WI38 (cell line): ENCODE measurements at regions not wholly inside any gene's neighbourhood (a gene's known extent, or its start where the extent isn't known, plus 50 kb on each side); places are given as distances from the start of the nearest gene placed in this dataset.

ENCODE experiments used
- H3K4me3 ChIP-seq: 2 replicates; pipeline ENCODE4 v1.5.1; 2011; ENCODE audit warnings: low read depth, mild to moderate bottlenecking, control low read depth, low read length
- TF ChIP-seq, protein P1 (sequence below): IDR thresholded peaks from 2 replicates; pipeline ENCODE4 v1.5.1; 2012; ENCODE audit warnings: low read depth, mild to moderate bottlenecking, control low read depth, low read length

DNA sequence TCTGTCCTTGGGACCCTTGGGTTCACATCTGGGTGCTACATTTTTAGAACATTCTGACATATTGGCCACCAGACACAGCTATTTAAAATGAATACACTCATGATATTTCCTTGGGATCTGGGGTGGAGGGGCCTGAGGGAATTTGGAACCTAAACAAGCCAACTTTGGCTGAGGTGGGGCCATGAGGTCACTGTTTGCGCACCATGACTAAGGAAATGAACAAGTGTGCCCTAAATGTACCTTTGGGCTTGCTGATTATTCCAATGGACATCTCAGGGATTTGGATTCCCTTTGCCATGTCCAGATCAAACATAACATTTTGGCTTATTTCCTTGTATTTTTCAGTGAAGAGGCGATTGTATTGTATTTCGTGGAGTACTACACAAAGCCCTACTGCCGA lies 80.5 kb upstream of the SEC11C start:
- H3K4me3 ChIP-seq: no peak overlapping the region
- TF ChIP-seq, protein P1, sequence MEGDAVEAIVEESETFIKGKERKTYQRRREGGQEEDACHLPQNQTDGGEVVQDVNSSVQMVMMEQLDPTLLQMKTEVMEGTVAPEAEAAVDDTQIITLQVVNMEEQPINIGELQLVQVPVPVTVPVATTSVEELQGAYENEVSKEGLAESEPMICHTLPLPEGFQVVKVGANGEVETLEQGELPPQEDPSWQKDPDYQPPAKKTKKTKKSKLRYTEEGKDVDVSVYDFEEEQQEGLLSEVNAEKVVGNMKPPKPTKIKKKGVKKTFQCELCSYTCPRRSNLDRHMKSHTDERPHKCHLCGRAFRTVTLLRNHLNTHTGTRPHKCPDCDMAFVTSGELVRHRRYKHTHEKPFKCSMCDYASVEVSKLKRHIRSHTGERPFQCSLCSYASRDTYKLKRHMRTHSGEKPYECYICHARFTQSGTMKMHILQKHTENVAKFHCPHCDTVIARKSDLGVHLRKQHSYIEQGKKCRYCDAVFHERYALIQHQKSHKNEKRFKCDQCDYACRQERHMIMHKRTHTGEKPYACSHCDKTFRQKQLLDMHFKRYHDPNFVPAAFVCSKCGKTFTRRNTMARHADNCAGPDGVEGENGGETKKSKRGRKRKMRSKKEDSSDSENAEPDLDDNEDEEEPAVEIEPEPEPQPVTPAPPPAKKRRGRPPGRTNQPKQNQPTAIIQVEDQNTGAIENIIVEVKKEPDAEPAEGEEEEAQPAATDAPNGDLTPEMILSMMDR: no peak

DNA sequence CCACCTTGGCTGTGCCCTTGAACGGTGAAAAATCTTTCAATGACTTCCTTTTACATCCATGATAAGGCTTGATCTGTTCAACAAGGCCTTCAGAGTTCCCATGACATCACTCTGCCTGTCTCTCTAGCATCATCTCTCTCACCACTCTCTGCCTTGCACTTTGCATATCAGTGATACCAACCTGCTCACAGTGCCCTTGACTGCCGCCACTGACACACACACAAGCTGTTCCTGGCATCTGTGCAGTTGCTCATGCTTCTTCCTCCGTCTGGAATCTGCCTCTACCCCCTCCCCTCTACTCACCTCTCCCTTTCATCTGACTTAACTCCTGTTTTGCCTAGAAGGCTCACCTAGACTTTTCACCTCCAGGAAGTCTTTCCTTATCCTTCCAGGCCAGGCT lies 79.1 kb upstream of the SEC11C start:
- TF ChIP-seq, protein P1: no peak
- no peak overlapping the region for H3K4me3 ChIP-seq

DNA sequence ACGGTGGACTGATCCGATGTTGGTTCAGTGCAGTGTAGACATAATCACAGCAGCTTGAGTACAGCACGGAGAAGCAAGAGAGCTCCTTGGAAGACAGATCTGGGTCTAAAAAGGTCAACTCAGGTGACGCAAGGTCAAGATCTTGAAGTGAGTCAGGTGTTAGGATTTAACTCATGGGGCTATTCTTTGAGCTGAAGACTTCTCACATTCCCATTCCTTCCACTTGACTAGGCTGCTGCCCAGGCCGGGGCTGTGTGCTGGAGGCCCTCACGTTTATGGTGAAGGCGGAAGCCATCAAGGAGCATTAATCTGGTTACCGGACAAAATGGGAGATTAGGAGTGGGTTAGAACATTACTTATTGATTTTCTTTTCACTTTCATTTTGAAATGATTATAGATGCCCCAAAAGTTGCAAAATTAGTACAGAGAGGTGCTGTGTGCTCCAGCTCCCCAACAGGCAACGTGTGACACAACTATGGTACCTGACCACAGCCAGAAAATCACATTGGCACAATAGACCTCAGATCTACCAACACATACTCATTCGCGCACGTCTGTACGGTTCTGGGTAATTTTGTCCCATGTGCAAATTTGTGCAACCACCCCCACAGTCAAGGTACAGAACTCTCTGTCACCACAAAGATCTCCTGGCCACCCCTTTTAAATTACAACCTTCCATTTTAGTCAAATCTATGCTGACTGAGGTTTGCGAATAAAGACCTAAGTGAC lies 77.6 kb upstream of the SEC11C start:
- TF ChIP-seq, protein P1: no peak
- no peak overlapping the region for H3K4me3 ChIP-seq

DNA sequence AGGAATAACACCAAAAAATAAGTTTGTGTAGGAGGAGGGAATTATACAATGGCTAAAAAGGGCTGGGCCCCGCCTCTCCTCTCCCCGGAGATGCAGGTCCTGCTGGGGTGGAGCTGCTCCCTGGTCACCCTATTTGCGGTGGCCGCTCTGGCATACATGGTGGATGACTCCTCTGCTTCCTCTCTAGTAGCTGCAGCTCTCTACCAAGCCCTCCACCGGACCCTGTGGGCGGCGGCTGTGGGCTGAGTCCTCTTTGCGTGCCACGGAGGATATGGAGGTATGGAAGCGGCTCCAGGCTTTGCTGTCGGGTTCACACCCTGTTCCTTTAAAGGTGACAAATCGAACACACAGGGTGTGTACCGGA lies 77.1 kb upstream of the SEC11C start:
- H3K4me3 ChIP-seq: no peak overlapping the region
- TF ChIP-seq, protein P1: no peak

DNA sequence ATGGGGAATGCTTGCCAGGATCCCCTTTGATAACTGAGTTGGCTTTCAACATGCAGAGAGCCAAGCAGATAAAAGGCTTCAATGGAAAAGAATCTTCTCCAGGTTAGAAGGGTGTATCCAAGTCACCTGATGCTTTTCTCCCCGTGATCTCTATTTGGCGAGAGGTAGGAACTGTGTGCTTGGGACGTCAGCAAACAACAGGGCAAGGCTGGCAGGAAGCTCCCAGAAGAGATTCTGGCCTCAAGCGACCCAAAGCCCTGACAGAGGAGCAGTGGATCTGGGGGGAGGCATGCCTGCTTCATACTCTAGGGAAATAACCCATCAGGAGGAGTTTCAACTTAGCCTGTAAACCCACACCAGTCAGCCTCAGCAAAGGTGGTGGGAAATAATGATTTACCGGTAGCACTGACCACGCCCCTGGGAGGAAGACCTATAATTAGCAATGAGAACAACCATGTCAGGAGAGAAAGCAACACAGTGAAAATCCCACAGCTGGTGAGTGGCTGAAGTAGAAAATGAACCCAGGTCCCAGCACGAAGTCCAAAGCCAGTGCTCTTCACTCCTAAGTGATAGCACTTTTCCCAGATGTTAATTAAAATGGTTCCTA lies 76.3 kb upstream of the SEC11C start:
- H3K4me3 ChIP-seq: no peak overlapping the region
- TF ChIP-seq, protein P1: no peak

DNA sequence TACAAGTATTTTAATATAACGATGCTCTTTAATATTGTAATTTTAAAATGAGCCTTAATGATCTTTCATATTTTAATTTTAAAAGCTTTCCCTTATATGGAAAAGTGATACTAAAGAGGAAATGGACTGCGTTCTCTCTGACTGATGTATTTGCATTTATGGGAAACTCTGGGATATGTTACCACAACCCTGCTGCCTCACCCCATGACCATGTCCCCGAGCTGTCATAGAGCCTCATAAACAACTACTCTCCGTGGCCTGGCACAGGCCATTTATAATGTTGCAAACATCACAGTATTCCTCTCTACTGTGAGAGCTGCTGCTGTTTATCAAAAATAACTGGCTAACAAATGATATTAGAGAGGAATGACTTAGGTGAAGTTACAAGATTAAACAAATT lies 75.8 kb upstream of the SEC11C start:
- TF ChIP-seq, protein P1: no peak
- H3K4me3 ChIP-seq: no peak overlapping the region

DNA sequence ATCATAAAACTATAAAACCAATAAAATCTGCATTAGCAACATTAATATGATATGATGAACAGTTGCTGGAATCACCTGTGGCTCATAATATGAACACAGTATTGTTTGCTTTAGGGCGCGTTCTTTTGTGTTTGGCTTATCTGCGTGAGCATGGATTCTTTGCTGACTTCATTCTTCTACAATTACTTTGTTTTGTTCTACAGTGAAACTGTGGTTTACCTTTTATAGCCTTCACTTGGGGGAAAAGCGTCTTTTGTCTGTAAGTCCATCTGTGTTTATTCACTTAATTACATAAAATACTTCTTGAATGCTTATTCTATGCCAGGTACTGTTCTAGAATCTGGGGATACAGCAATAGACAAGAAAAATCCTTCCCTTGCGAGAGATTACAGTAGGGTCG lies 74.0 kb upstream of the SEC11C start:
- TF ChIP-seq, protein P1: no peak
- no peak overlapping the region for H3K4me3 ChIP-seq
